Breast epithelium (tissue), 4 donors: ENCODE measurements at regions not wholly inside any gene's neighbourhood (a gene's known extent, or its start where the extent isn't known, plus 50 kb on each side); places are given as distances from the start of the nearest gene placed in this dataset.
"Not testable (repeated sequence)": the region's sequence is repeated elsewhere in the genome, so short reads cannot be mapped to it uniquely, and the experiment has no call there.

ENCODE experiments used
- DNase-seq, 2 donors: peaks; one replicate each; pipeline ENCODE4 v3.0.0-alpha.2; 2019; ENCODE audit warnings: low spot score in 2 of 2
- H3K27ac ChIP-seq, 2 donors: fragments of 200-600 bp; sonication (generic) in 1 of 2; one replicate each; pipeline ENCODE4 v1.5.1; 2016 to 2019; ENCODE audit warnings: mild to moderate bottlenecking in 1 of 2
- H3K27me3 ChIP-seq, 2 donors: fragments of 200-600 bp; sonication (generic) in 1 of 2; one replicate each; pipeline versions ENCODE4 v1.5.1 to v1.6.0; 2017 to 2019; ENCODE audit warnings: control low read depth in 1 of 2, mild to moderate bottlenecking in 1 of 2
- H3K36me3 ChIP-seq: fragments of 200-600 bp; one replicate; pipeline ENCODE4 v1.5.1; 2019
- H3K4me1 ChIP-seq, 2 donors: fragments of 200-600 bp; sonication (generic); one replicate each; pipeline ENCODE4 v1.5.1; 2016 to 2019; ENCODE audit warnings: control low read depth in 1 of 2
- H3K4me3 ChIP-seq, 3 donors: fragments of 200-600 bp; sonication (generic); 1 replicate in 2 of 3; 2 replicates in 1 of 3; pipeline ENCODE4 v1.5.1; 2016 to 2019; ENCODE audit warnings: mild to moderate bottlenecking in 3 of 3, moderate library complexity in 2 of 3
- H3K9me3 ChIP-seq, 2 donors: fragments of 200-600 bp; sonication (generic) in 1 of 2; one replicate each; pipeline ENCODE4 v1.5.1; 2016 to 2019; ENCODE audit warnings: control low read depth in 1 of 2
- POLR2A ChIP-seq: fragments of 450-650 bp; IDR thresholded peaks from one replicate; pipeline ENCODE4 v1.6.1; 2016; ENCODE audit warnings: antibody characterized with exemption, mild to moderate bottlenecking, moderate library complexity
- POLR2AphosphoS5 ChIP-seq, 3 donors: sonication (generic); formaldehyde crosslinking; IDR thresholded peaks; one replicate each; pipeline ENCODE4 v1.6.1; 2017; ENCODE audit warnings: antibody characterized with exemption in 3 of 3
- intact Hi-C: fragments of 100-400 bp; cut with DNase I; formaldehyde crosslinking; loops from one replicate; pipeline ENCODE4 v1.15.1; 2023; ENCODE audit warnings: low total_unique reads
- TF ChIP-seq, protein P1 (sequence below), 3 donors: fragments of 450-650 bp; IDR thresholded peaks; one replicate each; pipeline ENCODE4 v1.5.1; 2016 to 2017; ENCODE audit warnings: antibody characterized with exemption in 3 of 3, mild to moderate bottlenecking in 3 of 3, moderate library complexity in 3 of 3

DNA sequence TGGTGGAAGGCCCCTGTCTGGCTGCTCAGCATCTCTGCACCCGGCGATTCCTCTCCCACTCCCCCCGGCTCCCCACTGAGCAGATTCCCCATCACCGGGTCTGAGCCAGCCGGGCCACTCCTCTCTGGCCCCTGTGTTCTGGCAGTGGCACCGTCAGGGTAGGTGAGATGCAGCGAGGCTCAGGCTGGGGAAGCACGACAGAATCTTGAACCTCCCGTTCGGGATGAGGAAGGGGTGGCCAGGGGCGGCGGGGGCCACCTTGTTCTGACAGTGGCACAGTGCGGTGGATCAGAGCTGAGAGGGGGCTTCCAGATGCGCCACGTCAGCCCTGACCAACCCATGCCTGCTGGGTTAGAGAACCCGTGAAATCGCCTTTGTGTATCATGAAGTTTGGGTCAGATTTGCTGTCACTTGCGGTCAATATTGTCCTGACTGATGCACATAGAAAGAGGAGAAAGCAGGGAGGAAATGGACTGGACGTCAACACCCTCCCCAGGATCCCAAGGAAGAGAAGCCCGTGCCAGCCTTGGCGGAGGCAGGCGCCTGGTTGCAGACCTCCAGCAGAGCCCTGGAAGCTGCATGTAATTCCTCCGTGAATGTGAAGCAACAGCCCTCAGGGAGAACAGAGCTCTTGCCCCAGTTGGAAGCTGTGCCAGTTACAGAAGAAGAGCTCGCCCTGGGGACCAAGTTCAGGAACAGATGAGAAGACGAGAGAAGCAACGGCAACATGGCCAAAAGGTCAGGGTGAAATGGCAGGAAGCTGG, 137.1 kb upstream of the SFSWAP start:
- intact Hi-C loops = no loop called here
- TF ChIP-seq, protein P1, sequence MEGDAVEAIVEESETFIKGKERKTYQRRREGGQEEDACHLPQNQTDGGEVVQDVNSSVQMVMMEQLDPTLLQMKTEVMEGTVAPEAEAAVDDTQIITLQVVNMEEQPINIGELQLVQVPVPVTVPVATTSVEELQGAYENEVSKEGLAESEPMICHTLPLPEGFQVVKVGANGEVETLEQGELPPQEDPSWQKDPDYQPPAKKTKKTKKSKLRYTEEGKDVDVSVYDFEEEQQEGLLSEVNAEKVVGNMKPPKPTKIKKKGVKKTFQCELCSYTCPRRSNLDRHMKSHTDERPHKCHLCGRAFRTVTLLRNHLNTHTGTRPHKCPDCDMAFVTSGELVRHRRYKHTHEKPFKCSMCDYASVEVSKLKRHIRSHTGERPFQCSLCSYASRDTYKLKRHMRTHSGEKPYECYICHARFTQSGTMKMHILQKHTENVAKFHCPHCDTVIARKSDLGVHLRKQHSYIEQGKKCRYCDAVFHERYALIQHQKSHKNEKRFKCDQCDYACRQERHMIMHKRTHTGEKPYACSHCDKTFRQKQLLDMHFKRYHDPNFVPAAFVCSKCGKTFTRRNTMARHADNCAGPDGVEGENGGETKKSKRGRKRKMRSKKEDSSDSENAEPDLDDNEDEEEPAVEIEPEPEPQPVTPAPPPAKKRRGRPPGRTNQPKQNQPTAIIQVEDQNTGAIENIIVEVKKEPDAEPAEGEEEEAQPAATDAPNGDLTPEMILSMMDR (IDR thresholded peaks at IDR 0.05) = no peak
- TF ChIP-seq POLR2A (no peak), POLR2AphosphoS5 (IDR thresholded peaks at IDR 0.05) (no peak)
- Histone ChIP-seq H3K27ac (no peak overlapping the region), H3K4me1 (no peaks in the 10 kb centered on the region), H3K9me3 (no peaks in the 10 kb centered on the region), H3K27me3 (peaks cover 0 to 79% of the 10 kb centered on the region in 2 donors), H3K36me3 (no peaks in the 10 kb centered on the region), H3K4me3 (no peak overlapping the region)
- no peak for DNase-seq

DNA sequence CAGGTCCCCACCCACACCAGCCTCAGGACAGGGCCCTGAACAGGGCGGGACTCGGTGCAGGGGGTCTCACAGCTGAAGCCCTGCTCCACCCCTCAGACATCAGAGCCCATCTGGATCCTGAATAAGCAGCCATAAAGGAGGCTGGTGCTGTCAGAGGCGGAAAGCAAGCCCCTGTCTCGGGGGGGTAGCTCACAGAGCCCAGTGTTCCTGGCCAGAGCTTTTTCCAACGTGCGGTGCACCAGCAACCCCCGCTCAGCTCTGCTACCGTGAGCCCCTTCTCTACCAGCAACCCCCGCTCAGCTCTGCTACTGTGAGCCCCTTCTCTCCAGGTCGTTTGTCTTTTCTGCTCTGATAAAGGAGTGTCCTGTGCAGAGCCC, 136.5 kb upstream of the SFSWAP start:
- H3K27me3 ChIP-seq = peaks cover 0 to 74% of the 10 kb centered on the region in 2 donors
- TF ChIP-seq, protein P1 (IDR thresholded peaks at IDR 0.05) = no peak
- TF ChIP-seq POLR2A = no peak
- no peak for TF ChIP-seq POLR2AphosphoS5 (IDR thresholded peaks at IDR 0.05)
- no peaks in the 10 kb centered on the region for H3K36me3 ChIP-seq
- no peaks in the 10 kb centered on the region for H3K4me1 ChIP-seq
- no peaks in the 10 kb centered on the region for H3K9me3 ChIP-seq
- intact Hi-C loops = no loop called here
- no peak overlapping the region for H3K27ac ChIP-seq
- H3K4me3 ChIP-seq = no peak overlapping the region
- no peak for DNase-seq

DNA sequence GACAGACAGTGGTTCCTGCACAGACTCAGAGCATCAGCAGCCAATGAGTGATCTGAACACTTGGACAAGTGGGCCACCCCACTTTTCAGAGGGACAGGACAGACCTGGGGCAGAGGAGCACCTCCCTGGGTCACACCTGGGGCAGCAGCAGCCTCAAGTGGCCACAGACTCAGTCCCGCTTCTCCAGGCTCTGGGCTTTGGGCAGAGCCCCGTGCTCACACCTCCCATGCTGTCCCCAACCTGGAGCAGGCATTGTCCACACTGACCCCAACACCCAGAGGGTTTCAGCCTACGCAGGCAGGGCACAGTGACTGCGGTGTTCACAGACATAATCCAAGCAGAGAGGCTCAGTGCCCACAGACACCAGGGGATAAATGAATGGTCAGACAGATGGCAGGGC, 135.5 kb upstream of the SFSWAP start:
- Histone ChIP-seq H3K27me3 (peaks cover 0 to 65% of the 10 kb centered on the region in 2 donors), H3K4me1 (no peaks in the 10 kb centered on the region), H3K27ac (no peak overlapping the region), H3K36me3 (no peaks in the 10 kb centered on the region), H3K4me3 (no peak overlapping the region), H3K9me3 (no peaks in the 10 kb centered on the region)
- intact Hi-C loops = no loop called here
- DNase-seq = no peak
- no peak for TF ChIP-seq POLR2AphosphoS5 (IDR thresholded peaks at IDR 0.05)
- TF ChIP-seq, protein P1 (IDR thresholded peaks at IDR 0.05) = no peak
- no peak for TF ChIP-seq POLR2A

DNA sequence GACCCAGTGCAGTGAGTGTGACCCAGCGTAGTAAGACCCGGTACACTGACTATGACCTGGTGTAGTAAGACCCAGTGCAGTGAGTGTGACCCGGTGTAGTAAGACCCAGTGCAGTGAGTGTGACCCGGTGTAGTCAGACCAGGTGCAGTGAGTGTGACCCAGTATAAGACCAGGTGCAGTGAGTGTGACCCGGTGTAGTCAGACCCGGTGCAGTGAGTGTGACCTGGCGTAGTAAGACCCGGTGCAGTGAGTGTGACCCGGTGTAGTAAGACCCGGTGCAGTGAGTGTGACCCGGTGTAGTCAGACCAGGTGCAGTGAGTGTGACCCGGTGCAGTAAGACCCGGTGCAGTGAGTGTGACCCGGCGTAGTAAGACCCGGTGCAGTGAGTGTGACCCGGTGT, 134.2 kb upstream of the SFSWAP start:
- H3K27me3 ChIP-seq = peaks cover 0 to 51% of the 10 kb centered on the region in 2 donors
- H3K27ac ChIP-seq, H3K4me3 ChIP-seq, intact Hi-C loops, DNase-seq, H3K4me1 ChIP-seq, H3K36me3 ChIP-seq, H3K9me3 ChIP-seq: not testable (repeated sequence)

DNA sequence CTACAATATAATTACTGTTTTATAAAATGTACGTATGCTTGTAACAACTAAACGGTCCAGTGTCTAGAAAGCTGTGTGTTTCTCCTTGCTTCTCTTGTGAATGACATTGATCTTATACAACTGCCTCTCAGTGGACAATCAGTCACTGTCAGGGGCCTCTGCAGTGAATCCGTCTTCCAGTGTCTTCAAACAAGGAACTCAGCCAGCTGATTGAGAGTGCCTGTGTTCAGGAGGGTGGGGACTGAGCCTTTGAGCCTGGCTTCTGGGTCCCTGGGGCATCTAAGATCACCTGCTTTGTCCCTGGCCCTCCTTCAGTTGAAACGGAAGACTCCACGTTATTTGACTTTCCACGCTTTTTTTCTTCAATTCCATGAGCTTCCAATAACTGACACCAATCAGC, 133.1 kb upstream of the SFSWAP start:
- no peak for DNase-seq
- Histone ChIP-seq H3K9me3 (no peaks in the 10 kb centered on the region), H3K36me3 (no peaks in the 10 kb centered on the region), H3K4me1 (no peaks in the 10 kb centered on the region), H3K27ac (no peak overlapping the region), H3K27me3 (peaks cover 0 to 41% of the 10 kb centered on the region in 2 donors), H3K4me3 (no peak overlapping the region)
- intact Hi-C loops = no loop called here
- TF ChIP-seq POLR2A (no peak), POLR2AphosphoS5 (IDR thresholded peaks at IDR 0.05) (no peak)
- TF ChIP-seq, protein P1 (IDR thresholded peaks at IDR 0.05) = no peak
